Right cardiac atrium (tissue), 5 donors: ENCODE measurements at regions not wholly inside any gene's neighbourhood (a gene's known extent, or its start where the extent isn't known, plus 50 kb on each side); places are given as distances from the start of the nearest gene placed in this dataset.
A peak's percentile ranks its signal among the peaks of the same experiment; 100 is the strongest.

Experiments
- ATAC-seq, 2 donors: fragments of 200-7000 bp; cut with Tn5 transposase; one replicate each; pipeline versions ENCODE4 v1.8.0 to v1.9.1; 2020; ENCODE audit warnings: moderate library complexity in 2 of 2, mild to moderate bottlenecking in 1 of 2
- DNase-seq, 3 donors: peaks; one replicate each; pipeline ENCODE4 v3.0.0-alpha.2; 2020
- H3K27ac ChIP-seq: one replicate; pipeline ENCODE4 v1.5.1; 2013; ENCODE audit warnings: mild to moderate bottlenecking, low read length, control low read depth, moderate library complexity
- H3K27me3 ChIP-seq: one replicate; pipeline ENCODE4 v1.6.1; 2013; ENCODE audit not compliant: control insufficient read depth, insufficient read depth
- H3K4me1 ChIP-seq: one replicate; pipeline ENCODE4 v1.6.1; 2013; ENCODE audit warnings: low read length; ENCODE audit not compliant: control insufficient read depth, insufficient read depth
- H3K4me3 ChIP-seq: one replicate; pipeline ENCODE4 v1.5.1; 2013; ENCODE audit warnings: low read length, control low read depth
- H3K9me3 ChIP-seq: one replicate; pipeline ENCODE4 v1.6.1; 2013; ENCODE audit warnings: low read length; ENCODE audit not compliant: control insufficient read depth
- WGBS: extraction: QIAGEN DNeasy Blood & Tissue Kit; methylation state at CpG from one replicate; pipeline ENCODE4 v1.1.7; 2013; 5-methylcytosine and 5-hydroxymethylcytosine counted together
- intact Hi-C, 4 donors: fragments of 100-400 bp; cut with DNase I; formaldehyde crosslinking; loops; one replicate each; pipeline versions ENCODE4 v1.11.0 to v1.14.0; 2022 to 2023
- donor health status: healthy with polysubstance abuse.
- donor health status: DM: no; HTN: yes; CAD: no.
- donor health status: DM: no; HTN: no; CAD: no.
- donor health status: DM: no; HTN: yes; CAD: no; lungs with severe emphysema.
- donor health status: DM: yes; HTN: yes; CAD: no.

DNA sequence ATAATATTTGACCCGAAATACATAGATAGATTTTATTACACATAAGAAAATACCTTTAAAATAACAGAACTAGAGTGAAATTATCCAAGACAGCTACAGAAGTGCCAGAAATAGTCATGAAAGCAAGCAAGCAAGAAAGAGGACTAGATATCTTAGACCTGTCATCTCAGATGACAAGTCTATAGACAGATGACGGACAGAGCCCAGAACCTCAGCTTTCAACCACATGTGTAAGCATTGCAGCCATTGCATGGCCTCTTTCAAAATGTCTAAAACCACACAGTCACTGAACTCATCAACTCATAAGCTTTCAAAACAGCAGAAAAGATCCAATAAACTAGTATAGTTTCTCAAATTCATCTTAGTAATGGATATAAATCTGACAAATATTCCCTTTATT, 59.8 kb upstream of the FHIT start:
- no peak for ATAC-seq
- WGBS, result 70% methylated on average over 2 of the region's 2 CpGs
- H3K4me3 ChIP-seq, result no peak overlapping the region
- intact Hi-C loops, result no loop called here
- H3K27ac ChIP-seq, result no peak overlapping the region
- H3K4me1 ChIP-seq, result no peaks in the 10 kb centered on the region
- no peaks in the 10 kb centered on the region for H3K9me3 ChIP-seq
- no peaks in the 10 kb centered on the region for H3K27me3 ChIP-seq
- DNase-seq, result no peak

DNA sequence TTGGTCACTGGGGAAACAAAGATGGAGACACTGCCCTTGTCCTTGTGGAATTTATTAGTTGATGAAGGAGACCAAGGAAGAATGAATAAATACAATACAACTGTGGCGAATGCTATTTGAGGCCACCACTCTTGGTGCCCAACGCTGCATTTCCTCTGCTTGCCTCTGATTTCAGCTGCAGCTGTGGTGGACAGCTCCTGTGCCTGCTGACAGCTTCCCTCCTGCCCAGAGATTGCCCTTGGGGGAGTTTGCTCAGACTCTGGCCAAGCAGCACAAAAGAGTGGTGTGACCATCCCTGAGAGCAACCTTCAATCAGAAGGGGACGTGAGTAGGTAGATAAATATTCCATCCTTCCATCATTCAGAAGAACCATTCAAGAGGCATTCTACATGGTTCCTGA, 64.6 kb upstream of the FHIT start:
- Histone ChIP-seq H3K27me3 (no peaks in the 10 kb centered on the region), H3K4me3 (no peak overlapping the region), H3K4me1 (no peaks in the 10 kb centered on the region), H3K9me3 (no peaks in the 10 kb centered on the region), H3K27ac (no peak overlapping the region)
- 24% methylated on average over 3 of the region's 3 CpGs for WGBS
- DNase-seq (peak; percentile 9 to 47 (median 46)), ATAC-seq (no peak)
- intact Hi-C loops, result no loop called here

DNA sequence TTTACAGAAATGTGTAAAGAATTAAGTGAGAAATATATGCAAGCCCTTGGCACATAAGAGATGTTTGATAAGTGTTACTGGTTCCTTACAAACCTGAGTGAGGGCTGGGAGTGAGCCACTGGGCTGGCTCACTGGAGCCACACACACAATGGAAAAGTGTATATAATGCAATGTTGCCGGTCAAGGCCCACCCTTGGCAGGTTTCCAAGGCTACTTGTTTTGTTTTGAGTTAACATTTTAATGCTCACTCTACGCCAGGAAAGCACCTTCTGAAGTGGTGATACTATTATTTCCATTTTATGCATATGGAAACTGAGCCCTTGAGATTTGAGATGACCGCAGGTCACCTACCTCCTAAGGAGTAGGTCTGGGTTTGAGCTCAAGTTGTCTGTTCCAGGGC, 71.8 kb upstream of the FHIT start:
- no peak for ATAC-seq
- H3K4me1 ChIP-seq, result no peaks in the 10 kb centered on the region
- no peak for DNase-seq
- no peak overlapping the region for H3K27ac ChIP-seq
- no peak overlapping the region for H3K4me3 ChIP-seq
- H3K27me3 ChIP-seq, result no peaks in the 10 kb centered on the region
- no peaks in the 10 kb centered on the region for H3K9me3 ChIP-seq
- WGBS, result 61% methylated on average over 3 of the region's 3 CpGs
- intact Hi-C loops, result no loop called here

DNA sequence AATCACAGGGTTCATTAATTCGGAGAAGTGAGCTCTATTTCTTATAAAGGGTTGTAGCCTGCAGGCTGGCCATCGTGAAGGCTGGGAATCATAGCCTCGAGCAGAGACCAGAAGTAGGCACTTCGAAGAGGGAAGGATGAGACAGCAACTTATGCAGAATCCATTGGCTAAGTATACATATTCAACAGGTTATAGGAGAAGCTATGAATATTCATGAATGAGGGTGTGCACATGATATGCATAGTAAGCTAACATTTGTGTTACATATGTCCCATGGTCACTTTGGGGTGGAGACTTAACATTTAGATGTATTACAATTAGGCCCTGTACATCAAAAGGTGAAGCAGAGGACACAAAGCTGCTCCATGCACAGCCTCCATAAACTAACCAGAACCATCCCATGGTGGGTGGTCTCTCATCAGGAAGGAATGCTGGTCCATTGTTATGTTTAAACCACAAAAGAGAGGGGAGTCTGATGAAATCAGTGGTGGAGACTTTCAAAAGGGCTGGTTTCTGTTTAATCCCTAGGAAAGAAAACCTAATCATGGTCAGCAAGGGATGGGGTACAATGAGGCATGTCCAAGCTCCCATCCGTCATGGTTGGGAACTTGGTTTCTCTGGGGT, 80.8 kb upstream of the FHIT start:
- ATAC-seq (no peak), DNase-seq (no peak)
- H3K27ac ChIP-seq, result no peak overlapping the region
- no peaks in the 10 kb centered on the region for H3K4me1 ChIP-seq
- no peaks in the 10 kb centered on the region for H3K9me3 ChIP-seq
- intact Hi-C loops, result no loop called here
- WGBS, result 91% methylated on average over 5 of the region's 5 CpGs
- H3K4me3 ChIP-seq, result no peak overlapping the region
- H3K27me3 ChIP-seq, result no peaks in the 10 kb centered on the region

DNA sequence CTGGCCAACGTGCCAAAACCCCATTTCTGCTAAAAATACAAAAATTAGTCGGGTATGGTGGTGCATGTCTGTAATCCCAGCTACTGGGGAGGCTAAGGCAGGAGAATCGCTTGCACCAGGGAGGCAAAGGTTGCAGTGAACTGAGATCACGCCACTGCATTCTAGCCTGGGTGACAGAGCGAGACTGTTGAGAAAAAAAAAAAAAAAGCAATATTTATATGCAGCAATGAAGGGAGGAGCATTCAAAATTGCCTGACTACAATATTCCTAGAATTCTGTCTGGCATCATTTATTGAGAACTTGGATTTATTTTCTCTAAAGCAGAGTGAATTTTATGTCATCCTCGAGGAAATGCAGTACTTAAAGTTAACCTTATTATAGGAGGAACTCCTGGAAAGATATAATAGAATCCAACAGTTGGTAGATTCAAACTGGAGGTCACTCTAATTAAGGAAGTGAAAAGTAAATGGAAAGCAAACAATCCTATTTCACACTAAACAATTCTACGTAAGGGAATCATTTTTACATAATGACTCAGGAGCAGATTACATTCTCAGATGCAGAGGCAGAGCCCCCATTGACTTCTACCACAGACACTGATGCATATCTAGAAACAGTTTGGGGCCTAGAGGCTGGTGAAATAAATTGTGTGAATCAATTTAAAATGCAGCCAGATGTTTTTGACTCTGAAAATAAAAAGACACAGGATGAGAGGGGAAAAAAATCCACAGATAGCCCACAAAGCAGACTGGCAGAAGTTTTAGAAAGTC, 82.1 kb upstream of the FHIT start:
- Histone ChIP-seq H3K4me3 (no peak overlapping the region), H3K9me3 (no peaks in the 10 kb centered on the region), H3K4me1 (no peaks in the 10 kb centered on the region), H3K27ac (no peak overlapping the region), H3K27me3 (no peaks in the 10 kb centered on the region)
- ATAC-seq (no peak), DNase-seq (no peak)
- 71% methylated on average over 7 of the region's 7 CpGs for WGBS
- intact Hi-C loops, result no loop called here

DNA sequence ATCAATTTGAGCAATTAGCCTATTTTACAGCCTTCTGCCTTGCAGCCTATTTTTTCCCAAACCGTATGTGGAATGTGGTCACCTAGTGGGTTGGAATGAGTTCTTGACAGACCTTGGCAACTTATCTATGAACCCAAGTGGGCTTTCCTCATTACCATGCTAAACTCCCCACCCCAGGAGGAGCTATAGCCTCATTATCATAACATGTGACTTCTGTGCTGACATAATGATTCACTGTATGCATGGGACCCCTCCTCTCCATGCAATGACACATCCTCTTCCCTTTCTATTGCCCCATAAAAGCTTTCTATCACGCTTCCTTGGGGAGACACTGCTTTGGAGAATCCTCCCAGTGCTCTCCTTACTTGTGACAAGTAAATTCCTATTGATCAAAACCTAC, 83.5 kb upstream of the FHIT start:
- intact Hi-C loops, result no loop called here
- no peak for DNase-seq
- 69% methylated on average over 2 of the region's 2 CpGs for WGBS
- Histone ChIP-seq H3K27me3 (no peaks in the 10 kb centered on the region), H3K4me3 (no peak overlapping the region), H3K27ac (no peak overlapping the region), H3K4me1 (no peaks in the 10 kb centered on the region), H3K9me3 (no peaks in the 10 kb centered on the region)
- ATAC-seq, result no peak

DNA sequence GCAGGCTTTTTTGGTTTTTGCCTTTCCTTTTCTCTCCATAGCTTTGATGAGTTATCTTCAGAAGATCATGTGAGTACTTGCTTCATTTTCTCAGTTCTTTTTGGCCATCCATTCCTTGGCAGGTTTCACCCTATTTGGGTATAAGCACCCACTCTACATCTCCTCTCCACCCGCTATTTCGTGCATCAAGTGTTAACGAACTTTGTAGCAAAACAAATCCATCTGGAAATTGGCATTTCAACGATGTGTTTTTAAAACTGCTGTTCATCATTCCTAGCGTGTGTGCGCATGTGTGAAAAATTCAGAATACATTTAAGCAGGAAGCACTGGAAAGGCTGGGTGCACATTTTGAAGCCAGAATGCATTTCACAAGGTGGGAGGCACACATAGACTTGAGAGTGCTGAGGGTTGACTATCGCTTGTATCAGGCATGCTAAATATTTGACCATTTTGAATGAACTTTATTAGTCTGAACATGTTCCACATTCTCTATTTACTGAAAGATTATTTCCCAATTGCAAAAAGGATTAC, 89.7 kb upstream of the FHIT start:
- H3K27ac ChIP-seq, result no peak overlapping the region
- no peaks in the 10 kb centered on the region for H3K9me3 ChIP-seq
- WGBS, result 79% methylated on average over 7 of the region's 7 CpGs
- H3K27me3 ChIP-seq, result no peaks in the 10 kb centered on the region
- H3K4me1 ChIP-seq, result no peaks in the 10 kb centered on the region
- no peak overlapping the region for H3K4me3 ChIP-seq
- intact Hi-C loops, result no loop called here
- ATAC-seq (no peak), DNase-seq (no peak)

DNA sequence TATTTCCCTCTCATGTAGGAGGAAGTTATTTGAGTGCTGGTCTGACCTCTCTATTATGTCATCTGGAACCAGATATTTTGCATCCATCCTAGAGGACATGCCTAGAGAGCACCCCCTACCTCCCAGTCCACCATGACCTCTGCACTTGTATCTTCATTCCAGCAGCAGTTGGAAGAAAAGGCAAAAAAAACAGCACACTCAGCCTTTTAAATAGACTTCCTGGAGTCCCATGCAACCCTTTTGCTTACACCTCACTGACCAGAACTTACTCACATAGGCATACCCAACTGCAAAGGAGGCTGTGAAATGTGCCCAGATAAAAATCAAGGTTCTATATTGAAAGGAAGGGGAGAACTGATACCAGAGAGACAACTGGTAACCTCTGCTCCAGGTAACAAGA, 92.3 kb upstream of the FHIT start:
- Histone ChIP-seq H3K9me3 (no peaks in the 10 kb centered on the region), H3K27ac (no peak overlapping the region), H3K4me3 (no peak overlapping the region), H3K4me1 (no peaks in the 10 kb centered on the region), H3K27me3 (no peaks in the 10 kb centered on the region)
- intact Hi-C loops, result no loop called here
- ATAC-seq (no peak), DNase-seq (no peak)

DNA sequence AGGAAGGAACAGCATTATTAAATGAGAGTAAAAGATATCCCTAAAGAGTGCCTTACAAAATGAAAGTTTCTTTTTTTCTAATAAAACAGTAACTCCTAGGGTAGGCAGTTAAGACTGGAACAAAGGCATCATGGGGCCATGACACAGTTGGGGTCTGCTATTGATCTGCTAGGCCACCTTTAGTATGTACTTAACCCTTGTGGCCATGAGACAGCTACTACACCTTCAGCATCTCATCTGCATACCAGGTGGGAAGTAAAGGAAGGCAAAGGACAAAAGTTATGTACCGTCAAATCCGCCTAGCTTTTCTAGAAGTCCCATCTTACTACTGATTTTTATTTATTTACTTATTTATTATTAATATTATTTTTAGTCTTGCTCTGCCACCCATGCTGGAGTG, 93.8 kb upstream of the FHIT start:
- WGBS, result 96% methylated on average over 2 of the region's 2 CpGs
- intact Hi-C loops, result no loop called here
- Histone ChIP-seq H3K9me3 (no peaks in the 10 kb centered on the region), H3K27ac (no peak overlapping the region), H3K27me3 (no peaks in the 10 kb centered on the region), H3K4me1 (no peaks in the 10 kb centered on the region), H3K4me3 (no peak overlapping the region)
- no peak for DNase-seq
- no peak for ATAC-seq

DNA sequence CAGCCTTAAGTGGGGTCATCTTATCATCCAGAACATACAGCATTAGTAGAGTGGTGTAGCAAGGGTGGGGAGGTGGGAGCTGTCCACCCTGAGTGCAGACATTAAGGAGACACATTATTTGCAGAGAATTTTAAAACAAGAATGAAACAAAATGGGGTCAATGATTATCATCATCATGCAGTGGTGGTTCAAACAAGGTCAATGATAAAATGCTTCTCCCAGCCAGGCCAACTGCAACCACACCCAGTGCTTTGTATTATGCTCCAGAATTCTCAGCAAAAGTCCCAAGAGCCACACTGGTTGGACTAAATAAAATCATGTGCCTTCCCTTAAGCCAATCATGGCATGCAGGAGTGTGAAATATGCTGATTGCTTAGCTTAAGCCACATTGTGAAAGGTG, 96.7 kb upstream of the FHIT start:
- intact Hi-C loops, result no loop called here
- DNase-seq (no peak), ATAC-seq (no peak)
- no peaks in the 10 kb centered on the region for H3K27me3 ChIP-seq
- H3K9me3 ChIP-seq, result no peaks in the 10 kb centered on the region
- no peak overlapping the region for H3K4me3 ChIP-seq
- no peaks in the 10 kb centered on the region for H3K4me1 ChIP-seq
- no peak overlapping the region for H3K27ac ChIP-seq

DNA sequence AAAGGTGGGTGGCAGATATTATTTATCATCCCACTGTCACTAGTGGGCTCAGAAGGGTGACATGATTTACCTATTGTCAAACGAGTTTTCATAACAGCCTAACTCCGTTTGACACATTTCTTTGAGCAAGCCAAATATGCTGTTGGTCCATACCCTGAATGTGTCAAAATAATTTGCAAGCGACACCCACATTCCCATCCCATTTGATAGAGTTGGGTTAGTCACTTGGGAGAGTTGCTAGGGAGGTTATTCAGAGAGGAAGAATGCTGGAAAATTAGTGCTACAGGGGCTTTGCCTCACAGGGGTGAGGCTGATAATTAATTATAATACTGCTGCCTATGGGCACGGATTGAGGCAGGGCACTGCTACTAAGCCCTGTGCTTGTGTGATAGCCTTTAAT, 98.5 kb upstream of the FHIT start:
- intact Hi-C loops, result no loop called here

More for the DNA sequence above, 98.5 kb upstream of the FHIT start:
- H3K4me3 ChIP-seq, result no peak overlapping the region
- no peak for DNase-seq
- no peaks in the 10 kb centered on the region for H3K9me3 ChIP-seq
- no peaks in the 10 kb centered on the region for H3K4me1 ChIP-seq
- no peak overlapping the region for H3K27ac ChIP-seq
- WGBS, result 82% methylated on average over 4 of the region's 4 CpGs
- ATAC-seq, result no peak
- no peaks in the 10 kb centered on the region for H3K27me3 ChIP-seq
